GM12892 (cell line): ENCODE measurements at regions not wholly inside any gene's neighbourhood (a gene's known extent, or its start where the extent isn't known, plus 50 kb on each side); places are given as distances from the start of the nearest gene placed in this dataset.

Experiments used
- DNase-seq: peaks from one replicate; pipeline ENCODE4 v3.0.0; 2011; ENCODE audit not compliant: insufficient read length
- FAIRE-seq: peaks from 2 replicates; lab custom pipeline; 2011; peaks lifted over from hg19 to GRCh38; lab: Jason Lieb, UNC
- POLR2A ChIP-seq: IDR thresholded peaks from 2 replicates; pipeline ENCODE4 v1.6.1; 2011; ENCODE audit warnings: low read depth, low read length, control low read depth
- POLR2AphosphoS5 ChIP-seq: IDR thresholded peaks from 2 replicates; pipeline ENCODE4 v1.6.1; 2011; ENCODE audit warnings: low read depth, low read length, control low read depth
- TAF1 ChIP-seq: IDR thresholded peaks from 2 replicates; pipeline ENCODE4 v1.6.1; 2011; ENCODE audit warnings: low read depth, mild to moderate bottlenecking, control low read depth, low read length, borderline replicate concordance

DNA sequence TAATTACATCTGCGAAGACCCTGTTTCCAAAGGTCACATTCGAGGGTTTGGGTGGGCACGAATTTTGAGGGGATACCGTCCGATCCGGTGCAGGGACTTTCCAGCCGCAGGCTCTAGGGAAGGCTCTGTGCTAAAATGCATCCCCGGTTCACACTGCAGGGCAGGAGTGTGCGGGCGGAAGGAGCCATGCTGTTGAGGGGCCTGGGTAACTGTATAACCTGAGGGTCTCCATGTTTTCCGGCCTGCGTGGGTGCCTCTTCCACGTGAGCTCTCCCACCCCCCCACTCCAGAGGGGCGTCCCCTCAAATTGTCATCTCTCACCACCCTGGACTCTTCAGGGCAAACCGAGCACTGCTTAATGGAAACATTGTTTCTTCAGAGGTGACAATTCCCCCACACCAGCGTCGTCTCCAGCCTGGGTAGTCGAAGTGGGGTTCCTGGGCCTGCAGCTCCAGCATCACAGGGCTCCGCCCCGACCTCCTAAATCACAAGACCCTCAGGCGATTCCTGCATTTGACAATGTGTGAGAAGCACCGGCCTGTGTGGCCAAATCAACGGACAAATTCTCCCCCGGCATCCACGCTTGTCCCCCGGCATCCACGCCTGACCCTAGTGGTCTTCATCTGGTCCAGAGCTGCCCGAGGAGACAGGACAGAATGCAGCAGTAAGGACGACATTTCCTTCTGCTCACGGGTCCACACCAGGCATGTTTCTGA lies 51.2 kb downstream of the FOXL3 start:
- FAIRE-seq (no peak), DNase-seq (no peak)
- TF ChIP-seq POLR2A = no peak
- no peak for TF ChIP-seq POLR2AphosphoS5
- TF ChIP-seq TAF1 = no peak

DNA sequence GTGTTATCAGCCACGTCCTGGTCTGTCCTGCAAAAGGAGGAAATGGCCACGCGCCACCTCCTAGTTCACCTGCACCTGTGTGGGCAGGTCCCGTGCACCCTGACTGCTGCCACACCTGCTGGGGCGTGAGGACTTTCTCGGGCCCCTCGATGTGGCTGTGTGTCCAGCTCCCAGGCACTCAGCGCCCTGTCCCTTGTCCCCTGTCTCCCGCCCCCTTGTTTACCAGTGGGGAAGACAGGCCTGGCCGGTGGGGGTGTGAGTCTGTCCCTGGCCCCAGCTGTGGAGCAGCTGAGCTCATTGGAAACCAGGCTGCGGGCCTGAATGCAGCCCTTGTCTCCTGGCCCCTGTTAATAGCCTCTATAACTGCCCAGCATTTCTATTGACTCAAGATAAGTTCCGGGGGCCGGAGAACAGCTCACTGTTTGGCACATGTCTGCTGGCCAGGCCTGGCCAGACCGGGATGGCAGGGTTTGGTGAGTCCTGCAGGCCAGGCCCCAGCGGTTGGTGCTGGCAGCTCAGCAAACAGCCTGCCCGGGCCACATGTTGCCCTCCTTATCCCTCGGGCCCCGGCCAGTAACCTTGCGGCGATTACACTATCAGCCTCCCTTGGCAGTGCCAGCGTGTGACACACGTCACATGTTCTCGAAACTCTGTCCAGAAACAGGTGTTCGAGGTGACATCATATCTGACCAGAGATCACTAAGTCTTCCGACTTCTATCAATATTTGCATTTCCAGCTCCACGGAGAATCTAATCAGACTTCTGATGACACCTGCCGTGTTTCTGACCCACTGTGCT lies 52.1 kb downstream of the FOXL3 start:
- TF ChIP-seq POLR2AphosphoS5 (no peak), TAF1 (no peak), POLR2A (no peak)
- no peak for DNase-seq
- no peak for FAIRE-seq

DNA sequence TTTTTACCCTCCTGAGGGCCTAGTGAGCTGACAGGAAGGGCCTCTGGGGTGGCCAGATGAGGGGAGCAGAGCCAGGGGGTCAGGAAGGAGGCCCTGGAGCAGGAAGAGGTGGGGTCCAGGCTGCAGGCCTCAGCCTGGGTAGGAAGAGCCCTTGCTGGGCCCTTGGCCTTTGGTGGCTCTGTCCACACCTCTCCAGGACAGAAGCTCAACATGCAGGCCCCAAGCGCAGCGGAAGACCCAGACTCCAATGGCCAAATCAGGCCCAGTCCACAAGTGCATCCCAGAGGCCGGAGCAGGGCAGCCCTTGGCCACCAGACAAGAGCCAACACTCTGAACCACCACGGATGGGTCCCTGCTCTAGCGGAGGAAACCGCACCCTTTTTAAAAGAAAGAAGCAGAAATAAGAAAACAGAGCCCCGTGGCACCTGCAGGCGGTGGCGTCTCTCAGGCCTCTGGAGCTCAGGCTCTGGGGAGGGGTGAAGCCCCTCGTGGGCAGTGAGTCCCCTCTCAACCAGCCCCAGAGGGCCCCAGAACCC lies 52.8 kb downstream of the FOXL3 start:
- no peak for FAIRE-seq
- no peak for DNase-seq

DNA sequence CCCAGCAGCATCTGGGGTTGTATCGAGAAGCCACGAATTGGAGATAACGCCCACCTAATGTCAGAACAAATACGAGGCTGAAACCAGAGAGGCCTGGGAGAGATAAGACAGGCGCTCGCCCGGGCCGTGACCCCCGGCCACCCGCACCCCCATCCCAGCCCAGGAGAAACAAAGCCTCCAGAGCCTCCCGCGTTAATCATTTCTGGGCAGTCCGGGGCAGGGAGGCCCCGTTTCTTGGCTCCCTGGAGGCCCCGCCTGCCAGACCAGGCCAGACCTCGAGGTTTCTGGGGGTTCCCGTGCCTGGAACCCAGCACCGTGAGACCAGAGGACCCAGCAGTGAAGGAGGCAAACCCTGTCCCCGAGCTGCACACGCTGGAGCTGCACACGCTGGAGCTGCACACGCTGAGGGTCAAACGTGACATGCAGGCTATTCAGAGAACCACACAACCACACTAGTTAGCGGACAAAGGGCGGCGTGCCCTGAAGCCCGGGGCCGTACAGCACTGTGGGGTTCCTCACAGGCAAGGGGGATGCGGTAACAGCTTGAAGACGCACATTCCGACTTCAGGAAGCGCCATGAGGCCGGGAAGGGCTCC lies 53.4 kb downstream of the FOXL3 start:
- FAIRE-seq = no peak
- TF ChIP-seq POLR2A = no peak
- TF ChIP-seq TAF1 = no peak
- no peak for TF ChIP-seq POLR2AphosphoS5
- no peak for DNase-seq

More for the DNA sequence above, 52.8 kb downstream of the FOXL3 start:
- TF ChIP-seq TAF1 = no peak
- TF ChIP-seq POLR2A = no peak
- TF ChIP-seq POLR2AphosphoS5 = no peak

DNA sequence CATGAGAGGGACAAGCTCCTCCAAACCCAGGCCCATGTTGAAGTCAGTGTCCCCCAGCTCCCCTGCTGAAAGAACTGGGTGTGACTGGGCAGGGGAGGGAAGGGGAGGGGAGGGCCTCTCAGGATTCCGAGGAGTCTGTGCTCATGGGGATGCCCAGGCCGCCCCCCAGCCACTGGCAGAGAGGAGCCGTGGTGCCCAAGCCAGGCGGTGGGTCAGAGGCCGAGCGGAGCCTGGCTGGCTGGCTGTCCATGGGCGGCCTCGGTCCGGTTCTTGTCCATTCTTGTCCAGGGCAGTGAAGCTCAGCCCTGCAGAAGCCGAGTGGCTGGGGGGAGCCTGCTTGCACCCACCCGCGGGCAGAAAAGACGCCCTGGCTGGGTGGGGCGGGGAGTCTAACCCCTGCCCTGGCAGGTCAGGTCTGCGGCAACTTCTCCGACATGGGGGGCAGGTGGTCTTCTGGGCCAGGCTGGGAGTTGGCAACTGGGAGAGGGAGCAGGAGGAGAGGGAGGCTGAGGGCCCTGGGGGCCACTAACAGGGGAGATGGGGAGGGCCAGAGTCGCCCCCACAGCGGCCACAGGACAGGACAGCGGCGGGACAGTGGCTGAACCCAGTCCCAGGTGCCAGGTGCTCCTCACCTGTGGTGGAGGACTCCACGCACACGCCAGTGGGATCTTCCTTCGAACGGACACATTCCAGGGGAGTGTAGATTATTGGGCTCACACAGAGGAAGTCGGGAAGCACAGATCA lies 54.1 kb downstream of the FOXL3 start:
- TF ChIP-seq POLR2A (no peak), TAF1 (no peak), POLR2AphosphoS5 (no peak)
- DNase-seq (no peak), FAIRE-seq (no peak)

DNA sequence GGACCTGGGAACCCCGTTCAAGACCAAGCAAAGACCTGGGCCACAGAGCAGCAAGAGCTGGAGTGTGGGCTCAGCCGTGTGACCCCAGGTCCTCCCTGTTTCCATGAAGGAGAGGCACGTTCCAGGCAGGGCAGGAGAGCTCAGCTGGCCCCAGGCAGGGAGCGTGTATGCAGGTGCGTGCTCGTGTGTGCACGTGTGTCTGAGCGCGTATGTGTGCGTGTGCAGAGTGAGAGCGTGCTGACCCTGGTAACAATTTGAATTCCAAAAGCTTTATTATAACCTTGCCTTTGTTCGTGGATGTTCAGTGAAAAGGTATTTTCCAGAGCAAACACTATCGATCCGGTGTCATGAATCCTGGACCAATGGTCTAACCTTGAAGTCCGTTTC lies 54.6 kb downstream of the FOXL3 start:
- TF ChIP-seq TAF1 (no peak), POLR2AphosphoS5 (no peak)
- no peak for DNase-seq
- FAIRE-seq = no peak

DNA sequence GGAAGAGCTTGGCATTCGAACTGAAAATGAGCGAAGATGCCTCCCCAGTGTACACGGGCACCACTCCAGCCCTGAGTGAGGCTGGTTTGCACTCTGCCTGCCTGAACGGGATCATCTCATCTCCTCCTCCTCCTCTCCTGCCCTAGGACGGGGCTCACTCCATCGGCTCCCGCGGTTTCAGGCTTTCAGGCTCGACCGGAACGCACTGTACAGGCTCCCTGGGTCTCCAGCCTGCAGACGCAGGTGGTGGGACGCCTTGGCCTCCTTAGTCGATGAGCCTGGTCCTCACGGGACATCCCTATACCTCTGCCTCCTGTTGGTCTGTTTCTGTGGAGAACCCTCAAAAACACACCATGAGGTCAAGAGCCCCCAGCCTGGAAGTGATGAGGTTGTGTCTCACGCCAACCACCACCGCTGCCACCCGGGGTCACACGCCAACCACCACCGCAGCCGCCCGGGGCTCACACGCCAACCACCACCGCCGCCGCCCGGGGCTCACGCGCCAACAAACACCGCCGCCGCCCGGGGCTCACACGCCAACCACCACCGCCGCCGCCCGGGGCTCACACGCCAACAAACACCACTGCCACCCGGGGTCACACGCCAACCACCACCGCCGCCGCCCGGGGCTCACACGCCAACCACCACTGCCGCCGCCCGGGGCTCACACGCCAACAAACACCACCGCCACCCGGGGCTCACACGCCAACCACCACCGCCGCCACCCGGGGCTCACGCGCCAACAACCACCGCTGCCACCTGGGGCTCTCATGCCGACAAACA lies 56.3 kb downstream of the FOXL3 start:
- TF ChIP-seq POLR2AphosphoS5 (no peak), POLR2A (no peak)
- FAIRE-seq = no peak
- no peak for DNase-seq

DNA sequence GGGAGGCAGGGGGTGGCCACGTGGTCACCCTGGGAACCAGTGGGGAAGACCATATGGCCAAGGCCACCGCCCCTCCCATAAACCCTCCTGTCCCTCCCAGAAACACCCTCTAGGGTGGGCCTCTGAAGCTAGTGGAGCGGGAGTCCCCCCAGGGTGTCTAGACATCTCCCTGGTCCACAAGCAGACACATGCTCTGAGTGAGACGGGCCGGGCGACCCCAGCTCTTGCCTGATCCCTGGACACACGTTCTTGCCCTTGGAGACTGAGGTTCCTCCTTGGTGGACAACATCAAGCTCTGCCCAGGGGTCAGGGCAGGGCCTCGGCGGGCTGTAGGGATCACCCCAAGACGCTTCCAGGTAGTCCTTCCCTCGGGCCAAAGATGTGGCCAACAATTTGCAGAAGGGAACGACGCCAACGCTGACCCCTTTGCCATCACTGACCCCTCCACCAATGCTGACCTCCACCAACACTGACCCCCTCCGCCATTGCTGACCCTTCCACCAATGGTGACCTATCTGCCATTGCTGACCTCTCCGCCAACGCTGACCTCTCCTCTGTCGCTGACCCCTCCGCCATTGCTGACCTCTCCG lies 57.1 kb downstream of the FOXL3 start:
- DNase-seq = no peak
- TF ChIP-seq TAF1 (no peak), POLR2AphosphoS5 (no peak), POLR2A (no peak)
- no peak for FAIRE-seq

DNA sequence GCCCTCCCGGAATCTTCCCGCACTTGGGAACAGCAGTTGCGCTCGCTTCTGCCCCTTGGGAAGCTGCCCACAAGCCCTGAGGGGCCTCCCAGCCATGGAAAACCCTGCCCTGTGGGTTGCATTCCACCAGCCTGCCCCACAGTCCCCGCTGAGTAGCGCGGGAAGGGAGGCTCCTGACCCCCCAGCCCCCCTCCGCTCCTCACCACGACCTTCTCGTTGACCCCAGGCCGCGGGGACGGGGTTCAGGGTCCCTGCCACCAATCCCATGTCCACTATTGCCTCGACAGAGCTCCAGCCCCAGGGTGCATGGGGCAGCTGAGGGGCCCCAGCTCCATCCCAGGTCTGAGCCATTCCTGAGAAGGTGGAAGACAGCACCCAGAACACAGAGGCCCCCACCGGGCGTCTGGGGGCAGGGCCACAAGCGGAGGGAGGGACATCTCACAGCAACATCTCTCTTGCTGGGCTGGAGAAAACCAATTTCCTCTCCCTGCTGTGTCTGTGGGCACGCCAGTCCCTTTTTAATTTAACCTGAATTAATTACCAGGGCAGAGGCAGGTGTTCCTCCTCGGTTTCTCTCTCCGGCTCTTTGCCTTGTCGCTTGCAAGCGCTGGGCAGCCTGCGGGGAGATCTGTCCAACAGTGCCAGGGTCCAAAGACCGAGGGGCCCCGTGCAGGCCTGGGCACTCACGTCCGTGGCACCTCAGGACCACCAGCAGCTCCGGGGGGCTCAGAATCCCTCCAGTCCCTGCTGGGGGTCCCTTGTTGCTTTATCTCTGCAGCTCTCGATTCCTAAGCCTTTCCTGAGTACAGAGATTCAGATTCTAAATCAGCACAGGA lies 57.9 kb downstream of the FOXL3 start:
- TF ChIP-seq POLR2A (no peak), TAF1 (no peak), POLR2AphosphoS5 (no peak)
- no peak for DNase-seq
- FAIRE-seq = no peak
